Amniotic stem cell (primary cell): ENCODE measurements at regions not wholly inside any gene's neighbourhood (a gene's known extent, or its start where the extent isn't known, plus 50 kb on each side); places are given as distances from the start of the nearest gene placed in this dataset.
"Not testable (repeated sequence)": the region's sequence is repeated elsewhere in the genome, so short reads cannot be mapped to it uniquely, and the experiment has no call there.

Experiments used
- DNase-seq: peaks from one replicate; lab custom pipeline; 2025; lab: John Stamatoyannopoulos, UW

- no peak for DNase-seq
These were observed 92.4 kb upstream of the TGM3 start for GRCh38 chr20:2203436-2203835.

- DNase-seq, result no peak
These were observed 91.8 kb upstream of the TGM3 start for GRCh38 chr20:2204021-2204420.

- DNase-seq, result peak; percentile 17
These were observed 88.6 kb upstream of the TGM3 start for GRCh38 chr20:2206957-2207769.

- no peak for DNase-seq
These were observed 88.1 kb upstream of the TGM3 start for GRCh38 chr20:2207770-2208097.

GRCh38 chr20:2208897-2209296 lies 86.9 kb upstream of the TGM3 start:
- DNase-seq, result no peak

GRCh38 chr20:2210646-2211552 lies 84.9 kb upstream of the TGM3 start:
- no peak for DNase-seq

GRCh38 chr20:2212456-2213015 lies 83.3 kb upstream of the TGM3 start:
- DNase-seq, result no peak

GRCh38 chr20:2213401-2213800 lies 82.4 kb upstream of the TGM3 start:
- no peak for DNase-seq

GRCh38 chr20:2217857-2218539 lies 77.8 kb upstream of the TGM3 start:
- DNase-seq, result no peak

GRCh38 chr20:2219481-2220006 lies 76.3 kb upstream of the TGM3 start:
- no peak for DNase-seq

- no peak for DNase-seq
These were observed 75.5 kb upstream of the TGM3 start for GRCh38 chr20:2220298-2220697.

- DNase-seq, result no peak
These were observed 73.9 kb upstream of the TGM3 start for GRCh38 chr20:2221921-2222320.

- no peak for DNase-seq
These were observed 72.0 kb upstream of the TGM3 start for GRCh38 chr20:2223558-2224367.

GRCh38 chr20:2224368-2224639 lies 71.5 kb upstream of the TGM3 start:
- no peak for DNase-seq

- DNase-seq, result not testable (repeated sequence)
These were observed 68.5 kb upstream of the TGM3 start for GRCh38 chr20:2227285-2227684.

- no peak for DNase-seq
These were observed 67.9 kb upstream of the TGM3 start for GRCh38 chr20:2227861-2228260.

GRCh38 chr20:2228926-2229325 lies 66.9 kb upstream of the TGM3 start:
- DNase-seq, result no peak

GRCh38 chr20:2230726-2231488 lies 64.9 kb upstream of the TGM3 start:
- no peak for DNase-seq

GRCh38 chr20:2231701-2232100 lies 64.1 kb upstream of the TGM3 start:
- no peak for DNase-seq

GRCh38 chr20:2234598-2235191 lies 61.1 kb upstream of the TGM3 start:
- no peak for DNase-seq
